Activated CD8-positive, alpha-beta memory T cell treated with anti-CD3 and anti-CD28 coated beads, Interleukin-2, amount 50 U/mL, for 24 hours (primary cell): ENCODE measurements at regions not wholly inside any gene's neighbourhood (a gene's known extent, or its start where the extent isn't known, plus 50 kb on each side); places are given as distances from the start of the nearest gene placed in this dataset.
"Not testable (repeated sequence)": the region's sequence is repeated elsewhere in the genome, so short reads cannot be mapped to it uniquely, and the experiment has no call there.

ENCODE experiments used
- DNase-seq: peaks from one replicate; pipeline ENCODE4 v3.0.0-alpha.2; 2020; ENCODE audit errors: extremely low read depth

DNA sequence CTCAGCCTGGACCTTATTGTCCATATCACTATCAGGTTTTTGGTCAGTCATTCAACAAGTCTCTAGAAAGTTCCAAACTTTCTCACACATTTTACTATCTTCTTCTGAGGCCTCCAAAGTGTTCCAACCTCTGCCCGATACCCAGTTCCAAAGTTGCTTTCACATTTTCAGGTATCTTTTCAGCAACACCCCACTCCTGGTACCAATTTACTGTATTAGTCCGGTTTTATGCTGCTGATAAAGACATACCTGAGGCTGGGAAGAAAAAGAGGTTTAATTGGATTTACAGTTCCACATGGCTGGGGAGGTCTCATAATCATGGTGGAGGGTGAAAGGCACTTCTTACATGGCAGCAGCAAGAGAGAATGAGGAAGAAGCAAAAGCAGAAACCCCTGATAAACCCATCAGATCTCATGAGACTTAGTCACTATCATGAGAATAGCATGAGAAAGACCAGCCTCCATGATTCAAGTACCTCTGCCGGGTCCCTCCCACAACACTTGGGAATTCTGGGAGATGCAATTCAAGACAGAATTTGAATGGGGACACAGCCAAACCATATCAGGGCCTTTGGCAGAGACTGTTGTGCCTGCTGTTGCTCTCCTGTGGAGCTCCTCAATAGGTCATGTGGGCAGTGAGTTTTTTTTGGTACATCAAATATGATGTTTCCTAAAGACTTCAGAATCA, 256.0 kb downstream of the RPLP1 start:
- DNase-seq = not testable (repeated sequence)

DNA sequence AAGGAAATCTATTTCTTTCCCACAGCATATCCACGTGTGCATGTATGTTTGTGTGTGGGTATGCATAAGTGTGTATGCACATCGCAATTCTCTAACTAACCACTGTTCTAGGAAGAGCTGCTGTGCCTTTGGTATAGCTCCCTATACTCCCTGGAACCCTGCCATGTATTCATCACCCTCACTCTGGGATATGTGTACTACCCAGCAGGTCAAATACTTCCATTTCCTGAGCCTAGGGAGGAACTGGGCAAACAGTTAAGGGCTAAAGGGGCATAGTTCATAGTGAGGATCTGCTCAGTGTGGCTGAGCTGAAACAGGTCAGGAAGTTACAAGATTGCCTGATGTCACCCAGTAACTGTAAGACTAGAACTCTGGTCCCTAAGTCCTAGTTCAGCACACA, 260.4 kb downstream of the RPLP1 start:
- DNase-seq = no peak

- peak; percentile 40 for DNase-seq
Measured at GRCh38 chr15:69713726-69714559, 261.3 kb downstream of the RPLP1 start.

DNA sequence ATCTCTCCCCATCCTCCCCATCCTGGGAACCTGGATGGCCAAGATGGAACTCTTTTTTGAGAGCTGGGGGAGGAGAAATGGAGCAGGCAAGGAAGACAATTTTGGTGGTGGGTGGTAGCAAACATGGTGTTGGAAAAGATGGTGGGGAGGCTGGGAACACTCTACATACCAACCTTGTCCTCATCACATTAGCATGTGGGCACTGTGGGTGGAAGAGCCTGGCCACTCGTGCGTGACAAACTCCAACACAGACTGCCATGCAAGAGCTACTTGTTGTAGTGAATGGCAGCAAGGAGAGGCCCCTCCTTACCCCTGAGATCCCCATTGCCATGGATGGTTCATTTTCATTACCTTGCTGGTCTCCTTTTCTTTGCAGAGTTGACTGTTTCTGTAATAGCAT, 262.6 kb downstream of the RPLP1 start:
- no peak for DNase-seq

DNA sequence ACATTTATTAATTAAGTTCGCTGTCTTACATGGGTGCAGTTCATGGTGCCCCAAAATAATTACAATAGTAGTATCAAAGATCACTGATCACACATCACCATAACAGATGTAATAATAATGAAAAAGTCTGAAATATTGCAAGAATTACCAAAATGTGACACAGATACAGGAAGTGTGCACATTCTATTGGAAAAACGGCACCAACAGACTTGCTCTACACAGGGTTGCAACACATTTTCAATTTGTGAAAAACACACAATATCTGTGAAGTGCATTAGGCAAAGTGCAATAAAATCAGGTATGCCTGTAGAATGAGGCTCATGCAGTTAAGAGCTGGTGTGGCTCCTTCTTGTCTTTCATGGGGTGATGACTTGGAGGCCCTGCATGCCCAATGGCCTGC, 265.8 kb downstream of the RPLP1 start:
- no peak for DNase-seq

DNA sequence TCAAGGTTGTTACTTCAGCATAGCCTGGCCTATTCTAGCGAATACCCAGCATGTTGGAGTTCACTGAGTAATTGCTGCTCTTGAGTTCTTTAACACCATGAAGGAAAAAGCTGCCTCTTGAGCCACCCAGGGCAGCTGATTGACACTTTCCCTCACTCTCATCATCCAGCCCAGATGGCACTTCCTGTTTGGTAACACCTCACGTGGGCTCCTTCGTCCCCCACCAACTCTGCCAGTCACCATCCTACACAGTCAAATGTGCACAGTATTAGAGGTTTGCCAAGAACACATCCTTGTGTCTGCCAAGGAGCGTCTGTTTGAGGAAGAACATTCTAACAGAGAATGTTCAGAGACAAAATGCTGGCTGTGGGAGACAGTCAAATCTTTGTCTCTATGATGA, 266.3 kb downstream of the RPLP1 start:
- DNase-seq = no peak

GRCh38 chr15:69719527-69720240, 267.1 kb downstream of the RPLP1 start:
- DNase-seq = peak; percentile 41

- DNase-seq = no peak
Measured at GRCh38 chr15:69720536-69720935, 267.9 kb downstream of the RPLP1 start.

DNA sequence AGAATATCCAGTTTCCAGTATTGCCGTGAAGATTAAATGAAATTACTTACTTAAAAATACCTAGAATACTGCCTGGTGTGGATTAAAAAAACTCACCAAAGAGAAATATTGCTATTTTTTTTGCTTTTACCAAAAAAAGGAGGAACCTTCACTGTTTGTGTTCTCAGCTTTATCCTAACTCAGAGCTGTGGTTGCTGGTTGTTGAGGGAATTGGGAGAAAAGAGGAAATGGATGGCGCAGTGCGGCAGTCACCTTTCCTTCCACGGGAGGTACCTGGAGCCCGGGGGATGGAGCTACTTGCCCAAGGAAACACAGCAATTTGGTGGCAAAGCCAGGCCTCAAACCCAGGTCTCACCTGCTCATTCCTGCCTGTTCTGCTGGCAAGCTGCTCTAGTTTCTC, 270.3 kb downstream of the RPLP1 start:
- DNase-seq = no peak

- DNase-seq = no peak
Measured at GRCh38 chr15:69723404-69724096, 270.9 kb downstream of the RPLP1 start.

DNA sequence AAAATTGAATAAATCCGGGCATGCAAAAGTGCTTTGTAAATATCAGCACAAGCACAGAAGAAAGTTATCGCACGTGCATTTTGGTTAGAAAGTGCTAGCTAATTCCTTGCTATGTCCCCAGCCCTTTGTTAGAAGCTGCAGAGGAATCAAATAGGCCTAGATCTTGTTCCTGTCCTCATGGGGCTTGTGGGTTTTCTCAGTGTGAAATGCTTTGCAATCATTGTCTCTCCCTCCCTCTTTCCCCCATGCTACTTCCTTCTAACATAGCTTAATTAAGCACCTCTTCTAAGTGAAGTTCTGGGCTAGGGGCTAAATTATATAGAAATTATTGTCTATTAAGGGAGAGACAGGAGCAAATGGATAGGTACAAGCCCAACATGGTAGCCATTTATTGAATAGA, 271.7 kb downstream of the RPLP1 start:
- DNase-seq = no peak

- no peak for DNase-seq
Measured at GRCh38 chr15:69725275-69725674, 272.7 kb downstream of the RPLP1 start.

DNA sequence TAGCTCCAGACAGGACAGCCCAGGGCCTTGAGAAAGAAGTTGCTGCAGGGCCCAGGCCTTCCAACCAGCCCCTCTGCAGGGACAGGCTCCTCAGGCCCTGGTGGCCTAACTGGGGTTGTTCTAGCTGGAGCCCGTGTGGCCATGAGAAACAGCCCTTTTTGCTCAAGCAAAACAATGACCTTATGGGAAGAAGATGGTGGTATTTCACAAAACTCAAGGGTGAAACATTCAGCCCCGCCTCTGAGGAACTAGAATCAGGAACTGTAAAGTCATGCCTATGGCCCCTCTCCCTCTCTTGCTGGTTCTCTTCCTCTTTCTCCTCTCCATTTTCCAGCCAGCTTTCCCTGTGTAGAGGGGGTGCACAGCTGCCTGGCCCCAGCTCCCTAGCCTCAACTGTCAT, 273.3 kb downstream of the RPLP1 start:
- no peak for DNase-seq

DNA sequence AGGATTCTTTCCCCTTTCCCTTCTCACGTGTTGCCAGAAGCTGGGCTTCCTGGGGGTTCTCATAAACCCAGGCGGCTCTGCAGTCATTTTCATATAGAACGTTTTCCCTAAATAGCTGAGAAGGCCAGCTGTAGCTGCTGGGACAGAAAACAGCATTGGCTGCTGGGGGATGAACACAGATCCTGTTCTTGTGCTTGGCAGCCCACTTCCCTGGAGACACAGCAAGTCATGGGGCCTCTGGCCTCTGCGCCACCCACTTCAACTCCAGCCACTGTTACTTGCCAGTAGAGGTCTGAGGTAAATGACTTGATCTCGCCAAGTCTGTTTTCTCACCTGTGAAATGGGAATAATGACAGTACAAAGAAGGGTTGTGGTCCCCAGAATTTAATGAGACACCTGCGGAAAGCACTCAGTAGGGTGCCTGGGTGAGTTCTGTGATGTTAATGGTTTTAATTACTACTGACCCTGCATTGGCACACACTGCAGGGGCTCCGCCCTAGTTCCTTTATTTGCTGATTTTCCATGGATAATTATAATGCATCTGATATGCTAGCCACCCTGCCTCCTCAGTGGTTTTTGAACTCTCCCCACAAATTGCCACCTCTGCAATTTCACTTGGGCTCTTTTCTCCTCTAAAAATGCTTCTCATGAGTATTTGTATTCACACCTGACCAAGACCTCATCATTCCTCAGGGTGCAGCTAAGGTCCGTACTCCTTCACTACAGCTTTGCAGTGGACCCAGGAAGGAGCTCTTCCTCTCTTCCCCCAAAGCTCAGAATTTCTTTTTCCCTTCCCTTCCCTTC, 274.7 kb downstream of the RPLP1 start:
- no peak for DNase-seq

DNA sequence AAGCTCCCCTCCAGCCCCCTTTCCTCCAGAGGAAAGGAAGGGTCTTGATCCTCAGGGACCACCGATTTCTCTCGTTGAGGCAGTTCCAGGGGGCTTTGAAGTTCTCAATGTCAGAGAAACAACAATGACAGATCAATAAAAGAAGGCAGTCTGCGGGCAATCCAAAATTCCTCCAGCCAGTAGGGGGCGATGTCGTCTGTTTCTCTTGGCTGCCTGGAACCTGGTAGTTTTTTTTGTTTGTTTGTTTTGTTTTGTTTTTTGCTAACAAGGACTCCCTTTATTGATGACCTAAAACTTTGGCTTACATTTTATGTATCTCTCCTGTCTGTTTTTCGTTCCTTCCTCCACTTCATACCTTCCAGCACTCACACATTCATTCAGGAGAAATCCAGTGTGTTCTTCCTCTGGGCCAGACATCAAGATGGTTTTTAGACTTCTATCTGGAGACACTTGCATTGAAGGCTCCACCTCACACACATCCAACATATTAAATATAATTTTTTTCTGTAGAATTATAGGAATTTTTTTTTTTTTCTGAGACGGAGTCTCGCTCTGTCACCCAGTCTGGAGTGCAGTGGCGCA, 276.6 kb downstream of the RPLP1 start:
- DNase-seq = peak; percentile 41

GRCh38 chr15:69730281-69731080, 277.9 kb downstream of the RPLP1 start:
- DNase-seq = no peak

DNA sequence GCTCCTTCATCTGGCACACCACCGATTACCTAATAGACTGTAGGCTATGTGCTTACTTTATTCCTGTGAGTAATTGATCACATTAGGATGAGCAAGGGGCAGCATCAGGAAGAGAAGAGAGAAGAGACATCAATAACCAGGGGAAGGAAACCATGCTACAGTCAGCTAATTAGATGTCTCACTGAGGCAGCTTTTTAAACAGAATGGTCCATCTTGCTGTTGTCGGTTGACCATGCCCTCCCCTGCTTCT, 278.4 kb downstream of the RPLP1 start:
- DNase-seq = no peak

DNA sequence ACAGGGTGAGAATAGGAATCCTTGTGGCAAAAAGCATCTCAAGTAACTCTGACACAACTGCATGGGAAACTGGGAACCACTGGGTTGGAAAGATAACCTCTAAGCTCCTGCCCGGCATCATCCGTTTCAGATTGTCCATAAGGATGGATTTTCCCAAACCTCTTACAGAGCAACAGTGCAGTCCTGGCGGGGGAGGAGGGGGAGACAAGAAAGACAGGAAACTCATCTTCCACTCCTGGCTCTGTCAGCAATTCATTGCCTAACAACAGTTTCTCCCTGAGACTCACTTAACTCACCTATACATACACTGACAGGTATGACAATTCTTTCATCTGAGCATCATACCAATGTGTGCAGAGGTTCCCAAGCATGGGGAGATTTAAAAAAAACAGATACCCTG, 279.0 kb downstream of the RPLP1 start:
- no peak for DNase-seq

DNA sequence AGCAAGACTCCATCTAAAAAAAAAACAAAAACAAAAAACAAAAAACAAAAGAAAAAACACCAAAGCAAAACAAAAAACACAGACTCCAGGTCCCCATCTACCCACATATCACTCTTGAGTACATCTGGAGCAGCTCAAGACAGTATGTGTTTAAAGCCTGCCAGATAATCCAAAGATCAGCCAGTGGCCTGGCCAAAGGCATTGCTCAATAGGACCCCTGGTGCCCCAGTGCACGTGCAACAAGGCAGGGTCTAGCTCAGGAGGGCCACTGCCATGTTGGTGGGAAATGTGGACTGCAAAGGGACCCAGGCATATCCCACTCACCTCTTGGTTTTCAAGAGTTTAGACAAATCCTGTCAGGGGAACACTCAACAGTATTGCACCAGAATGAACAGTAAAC, 279.5 kb downstream of the RPLP1 start:
- DNase-seq = no peak

DNA sequence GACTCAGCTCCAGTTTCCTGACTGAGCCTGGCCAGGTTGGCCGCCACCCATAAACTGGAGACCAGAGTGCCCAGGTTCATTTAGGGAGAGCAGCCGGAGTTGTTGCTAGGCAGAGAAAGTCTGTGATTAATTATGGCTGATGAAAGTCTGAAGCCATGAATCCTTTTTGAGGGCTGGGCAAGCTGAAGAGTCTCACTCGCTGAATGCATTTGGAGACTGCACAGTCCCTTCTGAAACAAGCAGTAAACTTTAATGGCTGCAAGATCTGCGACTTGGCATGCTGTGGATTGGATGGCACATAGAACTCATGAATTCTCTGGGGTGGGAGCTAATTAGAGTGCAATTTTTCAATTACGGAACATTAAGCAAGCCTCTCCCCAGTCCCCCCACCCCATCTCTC, 282.1 kb downstream of the RPLP1 start:
- DNase-seq = no peak
